ENCODE measurements at regions not wholly inside any gene's neighbourhood (a gene's known extent, or its start where the extent isn't known, plus 50 kb on each side); places are given as distances from the start of the nearest gene placed in this dataset.

GRCh38 chrX:109862433-109862832, 129.4 kb upstream of the ACSL4 start:
- TF ChIP-seq REST (IDR thresholded peaks at IDR 0.05; ENCODE audit: insufficient replicate concordance, low read depth) (no peak), CTCF (IDR thresholded peaks at IDR 0.05; ENCODE audit: insufficient read depth, low read length) (no peak), POLR2AphosphoS5 (IDR thresholded peaks at IDR 0.05; ENCODE audit: low read depth) (no peak), GABPA (IDR thresholded peaks at IDR 0.05; ENCODE audit: low read depth) (no peak)
